Small intestine (tissue), 7 donors: ENCODE measurements at regions not wholly inside any gene's neighbourhood (a gene's known extent, or its start where the extent isn't known, plus 50 kb on each side); places are given as distances from the start of the nearest gene placed in this dataset.
A peak's percentile ranks its signal among the peaks of the same experiment; 100 is the strongest.
"Not testable (repeated sequence)": the region's sequence is repeated elsewhere in the genome, so short reads cannot be mapped to it uniquely, and the experiment has no call there.

Source experiments
- DNase-seq, 2 donors: peaks; one replicate each; pipeline versions ENCODE4 v3.0.0 to v3.0.0-alpha.2; 2013
- FAIRE-seq: peaks from 2 replicates; lab custom pipeline; 2012; peaks lifted over from hg19 to GRCh38; lab: Jason Lieb, UNC
- H3K27ac ChIP-seq, 3 donors: one replicate each; pipeline ENCODE4 v1.5.1; 2013; ENCODE audit warnings: low read length in 2 of 3, mild to moderate bottlenecking in 2 of 3, control low read depth in 1 of 3, inconsistent platforms in 1 of 3, low read depth in 1 of 3, moderate library complexity in 1 of 3
- H3K27me3 ChIP-seq, 3 donors: one replicate each; pipeline ENCODE4 v1.6.1; 2013; ENCODE audit warnings: low read length in 3 of 3, inconsistent platforms in 1 of 3; ENCODE audit not compliant: control insufficient read depth in 3 of 3, insufficient read depth in 3 of 3
- H3K36me3 ChIP-seq, 3 donors: one replicate each; pipeline ENCODE4 v1.6.1; 2013; ENCODE audit warnings: low read length in 3 of 3, inconsistent platforms in 1 of 3, low read depth in 1 of 3, mild to moderate bottlenecking in 1 of 3, moderate library complexity in 1 of 3; ENCODE audit not compliant: control insufficient read depth in 3 of 3, insufficient read depth in 2 of 3
- H3K4me1 ChIP-seq, 3 donors: one replicate each; pipeline ENCODE4 v1.6.1; 2013; ENCODE audit warnings: low read length in 2 of 3, inconsistent platforms in 1 of 3, low read depth in 1 of 3, mild to moderate bottlenecking in 1 of 3, moderate library complexity in 1 of 3; ENCODE audit not compliant: control insufficient read depth in 3 of 3, insufficient read depth in 2 of 3
- H3K4me3 ChIP-seq, 3 donors: one replicate each; pipeline ENCODE4 v1.5.1; 2013; ENCODE audit warnings: low read length in 3 of 3, control low read depth in 1 of 3, inconsistent platforms in 1 of 3, low read depth in 1 of 3, mild to moderate bottlenecking in 1 of 3, moderate library complexity in 1 of 3
- H3K9me3 ChIP-seq, 2 donors: one replicate each; pipeline ENCODE4 v1.6.1; 2013; ENCODE audit warnings: low read depth in 1 of 2, low read length in 1 of 2; ENCODE audit not compliant: control insufficient read depth in 2 of 2, insufficient read depth in 1 of 2
- WGBS, 3 donors: extraction: QIAGEN DNeasy Blood & Tissue Kit; methylation state at CpG; one replicate each; pipeline ENCODE4 v1.1.7; 2013; 5-methylcytosine and 5-hydroxymethylcytosine counted together
- donor health status: healthy with polysubstance abuse.
- donor health status: control.
- donor health status: control.
- donor health status: Bipolar disorder and iron deficiency.
- donor health status: healthy.

GRCh38 chr4:189843413-189844009 lies 97.2 kb upstream of the FRG1 start:
- WGBS, 3 donors: 72 to 79% (median 75%) methylated on average over 10 of the region's 10 CpGs
- Histone ChIP-seq H3K4me3 (no peak overlapping the region), H3K27ac (no peak overlapping the region), H3K9me3 (no peaks in the 10 kb centered on the region), H3K27me3 (no peaks in the 10 kb centered on the region), H3K36me3 (no peaks in the 10 kb centered on the region), H3K4me1 (no peaks in the 10 kb centered on the region)
- FAIRE-seq: no peak
- no peak for DNase-seq

- H3K36me3 ChIP-seq: no peaks in the 10 kb centered on the region
- no peak for DNase-seq
- no peaks in the 10 kb centered on the region for H3K4me1 ChIP-seq
- H3K27me3 ChIP-seq: no peaks in the 10 kb centered on the region
- no peak overlapping the region for H3K4me3 ChIP-seq
- no peaks in the 10 kb centered on the region for H3K9me3 ChIP-seq
- no peak for FAIRE-seq
- 72 to 86% (median 83%) methylated on average over 2 of the region's 2 CpGs for WGBS, 3 donors
- H3K27ac ChIP-seq: no peak overlapping the region
These were observed 95.4 kb upstream of the FRG1 start for GRCh38 chr4:189845145-189845846.

- not testable (repeated sequence) for FAIRE-seq, H3K4me3 ChIP-seq, H3K27me3 ChIP-seq, H3K27ac ChIP-seq, H3K36me3 ChIP-seq, H3K4me1 ChIP-seq, H3K9me3 ChIP-seq, DNase-seq
- 89 to 91% (median 89%) methylated on average over 24 to 27 of the region's 31 CpGs for WGBS, 3 donors
These were observed 94.6 kb upstream of the FRG1 start for GRCh38 chr4:189846094-189846493.

GRCh38 chr4:189846608-189847007 lies 94.1 kb upstream of the FRG1 start:
- H3K36me3 ChIP-seq, DNase-seq, H3K27ac ChIP-seq, H3K4me1 ChIP-seq, H3K9me3 ChIP-seq, FAIRE-seq, H3K27me3 ChIP-seq, H3K4me3 ChIP-seq: not testable (repeated sequence)
- 91 to 93% (median 92%) methylated on average over 27 of the region's 27 CpGs for WGBS, 3 donors

GRCh38 chr4:189848672-189849071 lies 92.0 kb upstream of the FRG1 start:
- H3K9me3 ChIP-seq, H3K4me1 ChIP-seq, H3K27me3 ChIP-seq, DNase-seq, H3K27ac ChIP-seq, H3K4me3 ChIP-seq, H3K36me3 ChIP-seq: not testable (repeated sequence)
- 44 to 50% (median 46%) methylated on average over 3 of the region's 3 CpGs for WGBS, 3 donors
- FAIRE-seq: peak; percentile 19

- H3K36me3 ChIP-seq: no peaks in the 10 kb centered on the region
- WGBS, 3 donors: 72 to 79% (median 79%) methylated on average over 3 of the region's 3 CpGs
- H3K4me3 ChIP-seq: no peak overlapping the region
- H3K27ac ChIP-seq: no peak overlapping the region
- no peaks in the 10 kb centered on the region for H3K9me3 ChIP-seq
- FAIRE-seq: no peak
- no peaks in the 10 kb centered on the region for H3K27me3 ChIP-seq
- no peak for DNase-seq
- H3K4me1 ChIP-seq: no peaks in the 10 kb centered on the region
These were observed 90.3 kb upstream of the FRG1 start for GRCh38 chr4:189850239-189850856.

- H3K4me1 ChIP-seq: no peaks in the 10 kb centered on the region
- H3K36me3 ChIP-seq: no peaks in the 10 kb centered on the region
- WGBS, 3 donors: 80 to 83% (median 81%) methylated on average over 4 of the region's 4 CpGs
- DNase-seq (no peak), FAIRE-seq (no peak)
- no peaks in the 10 kb centered on the region for H3K27me3 ChIP-seq
- H3K9me3 ChIP-seq: no peaks in the 10 kb centered on the region
- no peak overlapping the region for H3K27ac ChIP-seq
- no peak overlapping the region for H3K4me3 ChIP-seq
These were observed 82.2 kb upstream of the FRG1 start for GRCh38 chr4:189858435-189858834.

GRCh38 chr4:189861101-189861500 lies 79.6 kb upstream of the FRG1 start:
- no peaks in the 10 kb centered on the region for H3K9me3 ChIP-seq
- no peak overlapping the region for H3K27ac ChIP-seq
- H3K27me3 ChIP-seq: no peaks in the 10 kb centered on the region
- no peak for DNase-seq
- FAIRE-seq: no peak
- no peak overlapping the region for H3K4me3 ChIP-seq
- H3K4me1 ChIP-seq: no peaks in the 10 kb centered on the region
- no peaks in the 10 kb centered on the region for H3K36me3 ChIP-seq
